ENCODE measurements at regions not wholly inside any gene's neighbourhood (a gene's known extent, or its start where the extent isn't known, plus 50 kb on each side); places are given as distances from the start of the nearest gene placed in this dataset.

- no peak overlapping the region for H3K27ac ChIP-seq (ENCODE audit: insufficient read depth, low read length, poor library complexity, severe bottlenecking)
- Mint-ChIP-seq H3K36me3 (no peaks in the 10 kb centered on the region), H3K27me3 (no peaks in the 10 kb centered on the region), H3K27ac (no peak overlapping the region), H3K4me1 (no peaks in the 10 kb centered on the region), H3K4me3 (no peak overlapping the region), H3K9me3 (peaks cover 0 to 11% (median 0%) of the 10 kb centered on the region in 7 donors)
- no peaks in the 10 kb centered on the region for H3K9me3 ChIP-seq (ENCODE audit: control insufficient read depth in 2 of 2, low read length in 2 of 2)
- no peaks in the 10 kb centered on the region for H3K4me1 ChIP-seq (ENCODE audit: control insufficient read depth, insufficient read depth, low read length, poor library complexity, severe bottlenecking)
- ATAC-seq (ENCODE audit: low read depth in 2 of 2) = no peak
- DNase-seq = no peak
- H3K27me3 ChIP-seq (ENCODE audit: control insufficient read depth, insufficient read depth, low read length) = no peaks in the 10 kb centered on the region
- no peak overlapping the region for H3K4me3 ChIP-seq (ENCODE audit: low read depth, low read length)
- no peaks in the 10 kb centered on the region for H3K36me3 ChIP-seq (ENCODE audit: control insufficient read depth, insufficient read depth, low read length)
Measured at GRCh38 chr6:85023721-85024120, 259.3 kb upstream of the TBX18 start.

DNA sequence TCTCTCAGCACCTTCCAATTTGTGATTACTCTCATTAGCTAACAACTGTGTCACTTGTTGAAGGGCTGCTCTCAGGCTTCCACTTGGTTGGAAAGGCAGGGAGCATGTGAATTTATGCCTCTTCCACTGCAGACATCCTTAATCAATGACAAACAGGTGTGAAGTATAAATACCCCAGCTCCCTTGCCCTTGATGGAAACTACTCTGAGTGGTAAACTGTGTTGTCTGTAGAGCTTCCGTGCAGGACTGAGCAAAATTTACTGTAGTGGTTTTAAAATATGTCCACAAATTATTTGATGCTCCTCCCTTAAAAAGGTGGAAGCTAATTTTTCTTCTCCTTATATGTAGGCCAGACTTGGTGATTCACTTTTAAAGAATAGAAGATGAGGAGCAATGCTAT lies 253.0 kb upstream of the TBX18 start:
- H3K4me1 ChIP-seq (ENCODE audit: control insufficient read depth, insufficient read depth, low read length, poor library complexity, severe bottlenecking) = no peaks in the 10 kb centered on the region
- Mint-ChIP-seq H3K4me1 (no peaks in the 10 kb centered on the region), H3K27me3 (no peaks in the 10 kb centered on the region), H3K36me3 (no peaks in the 10 kb centered on the region), H3K27ac (no peak overlapping the region), H3K9me3 (peaks cover 0 to 6% (median 2%) of the 10 kb centered on the region in 7 donors), H3K4me3 (no peak overlapping the region)
- no peaks in the 10 kb centered on the region for H3K27me3 ChIP-seq (ENCODE audit: control insufficient read depth, insufficient read depth, low read length)
- H3K36me3 ChIP-seq (ENCODE audit: control insufficient read depth, insufficient read depth, low read length) = no peaks in the 10 kb centered on the region
- H3K27ac ChIP-seq (ENCODE audit: insufficient read depth, low read length, poor library complexity, severe bottlenecking) = no peak overlapping the region
- H3K9me3 ChIP-seq (ENCODE audit: control insufficient read depth in 2 of 2, low read length in 2 of 2) = no peaks in the 10 kb centered on the region
- no peak for ATAC-seq (ENCODE audit: low read depth in 2 of 2)
- DNase-seq = no peak
- no peak overlapping the region for H3K4me3 ChIP-seq (ENCODE audit: low read depth, low read length)

DNA sequence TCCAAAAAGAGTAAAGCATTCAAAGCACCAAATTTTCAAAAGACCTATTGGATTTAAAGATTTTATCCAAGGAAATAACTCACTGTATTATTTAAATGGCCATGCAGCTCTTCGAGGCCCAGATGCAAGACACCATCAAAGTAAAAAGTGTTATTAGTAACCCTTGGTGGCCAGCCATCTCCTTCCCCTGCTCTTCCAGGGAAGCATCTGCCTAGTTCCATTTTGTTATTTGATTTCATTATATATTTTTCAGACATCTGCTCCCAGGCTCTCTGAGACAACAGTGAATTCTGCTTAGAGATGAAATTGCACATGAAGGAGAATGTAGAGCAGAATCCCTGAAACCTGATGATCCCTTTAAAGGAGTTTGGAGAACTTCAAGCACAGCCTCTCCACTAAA lies 252.3 kb upstream of the TBX18 start:
- Histone ChIP-seq H3K27ac (ENCODE audit: insufficient read depth, low read length, poor library complexity, severe bottlenecking) (no peak overlapping the region), H3K27me3 (ENCODE audit: control insufficient read depth, insufficient read depth, low read length) (no peaks in the 10 kb centered on the region), H3K4me1 (ENCODE audit: control insufficient read depth, insufficient read depth, low read length, poor library complexity, severe bottlenecking) (no peaks in the 10 kb centered on the region), H3K9me3 (ENCODE audit: control insufficient read depth in 2 of 2, low read length in 2 of 2) (no peaks in the 10 kb centered on the region), H3K36me3 (ENCODE audit: control insufficient read depth, insufficient read depth, low read length) (no peaks in the 10 kb centered on the region), H3K4me3 (ENCODE audit: low read depth, low read length) (no peak overlapping the region)
- Mint-ChIP-seq H3K36me3 (no peaks in the 10 kb centered on the region), H3K27ac (no peak overlapping the region), H3K4me3 (no peak overlapping the region), H3K9me3 (peaks cover 0 to 5% (median 2%) of the 10 kb centered on the region in 7 donors), H3K27me3 (no peaks in the 10 kb centered on the region), H3K4me1 (no peaks in the 10 kb centered on the region)
- DNase-seq (no peak), ATAC-seq (ENCODE audit: low read depth in 2 of 2) (no peak)

- no peak overlapping the region for H3K27ac Mint-ChIP-seq
- DNase-seq = peak in 1 of 3 donors; percentile 1
Measured at GRCh38 chr6:85015396-85015990, 251.1 kb upstream of the TBX18 start.

DNA sequence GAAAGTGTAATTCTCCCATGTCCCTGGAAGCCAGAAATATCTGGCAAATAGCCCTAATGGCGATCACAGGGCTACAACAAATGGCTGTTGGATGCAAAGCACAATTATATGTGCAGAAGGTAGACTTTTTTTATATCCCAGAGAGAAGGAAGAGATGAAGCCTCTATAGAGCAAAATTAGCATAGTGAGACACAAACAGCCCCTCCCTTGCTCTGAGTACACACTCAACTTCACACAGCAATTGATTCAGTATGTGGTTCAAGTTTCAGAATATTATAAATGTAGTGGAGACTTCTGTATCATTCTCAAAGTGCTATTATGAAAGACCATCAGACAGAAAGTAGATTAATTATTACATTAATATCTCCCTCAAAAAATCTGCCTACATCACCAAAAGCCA lies 246.5 kb upstream of the TBX18 start:
- H3K9me3 ChIP-seq (ENCODE audit: control insufficient read depth in 2 of 2, low read length in 2 of 2) = no peaks in the 10 kb centered on the region
- H3K4me1 Mint-ChIP-seq = no peaks in the 10 kb centered on the region
- no peaks in the 10 kb centered on the region for H3K27me3 Mint-ChIP-seq
- H3K4me1 ChIP-seq (ENCODE audit: control insufficient read depth, insufficient read depth, low read length, poor library complexity, severe bottlenecking) = no peaks in the 10 kb centered on the region
- no peaks in the 10 kb centered on the region for H3K36me3 ChIP-seq (ENCODE audit: control insufficient read depth, insufficient read depth, low read length)
- H3K4me3 Mint-ChIP-seq = peak overlapping the region in 1 of 4 donors; percentile 43
- no peaks in the 10 kb centered on the region for H3K36me3 Mint-ChIP-seq
- no peak overlapping the region for H3K27ac ChIP-seq (ENCODE audit: insufficient read depth, low read length, poor library complexity, severe bottlenecking)
- H3K27me3 ChIP-seq (ENCODE audit: control insufficient read depth, insufficient read depth, low read length) = no peaks in the 10 kb centered on the region
- peaks cover 0 to 11% (median 4%) of the 10 kb centered on the region in 7 donors for H3K9me3 Mint-ChIP-seq
- no peak for DNase-seq
- no peak for ATAC-seq (ENCODE audit: low read depth in 2 of 2)
- no peak overlapping the region for H3K27ac Mint-ChIP-seq
- H3K4me3 ChIP-seq (ENCODE audit: low read depth, low read length) = no peak overlapping the region

More at GRCh38 chr6:85015396-85015990, 251.1 kb upstream of the TBX18 start:
- Mint-ChIP-seq H3K27me3 (no peaks in the 10 kb centered on the region), H3K36me3 (no peaks in the 10 kb centered on the region), H3K9me3 (peaks cover 0 to 9% (median 2%) of the 10 kb centered on the region in 7 donors), H3K4me3 (no peak overlapping the region), H3K4me1 (no peaks in the 10 kb centered on the region)
- Histone ChIP-seq H3K9me3 (ENCODE audit: control insufficient read depth in 2 of 2, low read length in 2 of 2) (no peaks in the 10 kb centered on the region), H3K4me1 (ENCODE audit: control insufficient read depth, insufficient read depth, low read length, poor library complexity, severe bottlenecking) (no peaks in the 10 kb centered on the region), H3K27ac (ENCODE audit: insufficient read depth, low read length, poor library complexity, severe bottlenecking) (no peak overlapping the region), H3K4me3 (ENCODE audit: low read depth, low read length) (no peak overlapping the region), H3K36me3 (ENCODE audit: control insufficient read depth, insufficient read depth, low read length) (no peaks in the 10 kb centered on the region), H3K27me3 (ENCODE audit: control insufficient read depth, insufficient read depth, low read length) (no peaks in the 10 kb centered on the region)
- no peak for ATAC-seq (ENCODE audit: low read depth in 2 of 2)

GRCh38 chr6:85008296-85009009 lies 244.1 kb upstream of the TBX18 start:
- H3K36me3 Mint-ChIP-seq = no peaks in the 10 kb centered on the region
- H3K27me3 Mint-ChIP-seq = no peaks in the 10 kb centered on the region
- H3K27ac Mint-ChIP-seq = no peak overlapping the region
- H3K36me3 ChIP-seq (ENCODE audit: control insufficient read depth, insufficient read depth, low read length) = no peaks in the 10 kb centered on the region
- H3K27ac ChIP-seq (ENCODE audit: insufficient read depth, low read length, poor library complexity, severe bottlenecking) = no peak overlapping the region
- ATAC-seq (ENCODE audit: low read depth in 2 of 2) (no peak), DNase-seq (no peak)
- H3K27me3 ChIP-seq (ENCODE audit: control insufficient read depth, insufficient read depth, low read length) = no peaks in the 10 kb centered on the region
- peaks cover 0 to 10% (median 2%) of the 10 kb centered on the region in 7 donors for H3K9me3 Mint-ChIP-seq
- no peak overlapping the region for H3K4me3 Mint-ChIP-seq
- H3K4me3 ChIP-seq (ENCODE audit: low read depth, low read length) = no peak overlapping the region
- no peaks in the 10 kb centered on the region for H3K9me3 ChIP-seq (ENCODE audit: control insufficient read depth in 2 of 2, low read length in 2 of 2)
- no peaks in the 10 kb centered on the region for H3K4me1 Mint-ChIP-seq
- H3K4me1 ChIP-seq (ENCODE audit: control insufficient read depth, insufficient read depth, low read length, poor library complexity, severe bottlenecking) = no peaks in the 10 kb centered on the region

- no peaks in the 10 kb centered on the region for H3K27me3 ChIP-seq (ENCODE audit: control insufficient read depth, insufficient read depth, low read length)
- no peak overlapping the region for H3K4me3 Mint-ChIP-seq
- H3K36me3 ChIP-seq (ENCODE audit: control insufficient read depth, insufficient read depth, low read length) = no peaks in the 10 kb centered on the region
- no peak overlapping the region for H3K27ac ChIP-seq (ENCODE audit: insufficient read depth, low read length, poor library complexity, severe bottlenecking)
- DNase-seq (no peak), ATAC-seq (ENCODE audit: low read depth in 2 of 2) (no peak)
- no peaks in the 10 kb centered on the region for H3K27me3 Mint-ChIP-seq
- H3K27ac Mint-ChIP-seq = no peak overlapping the region
- H3K4me1 Mint-ChIP-seq = no peaks in the 10 kb centered on the region
- no peaks in the 10 kb centered on the region for H3K4me1 ChIP-seq (ENCODE audit: control insufficient read depth, insufficient read depth, low read length, poor library complexity, severe bottlenecking)
- no peak overlapping the region for H3K4me3 ChIP-seq (ENCODE audit: low read depth, low read length)
- no peaks in the 10 kb centered on the region for H3K36me3 Mint-ChIP-seq
- H3K9me3 ChIP-seq (ENCODE audit: control insufficient read depth in 2 of 2, low read length in 2 of 2) = no peaks in the 10 kb centered on the region
- H3K9me3 Mint-ChIP-seq = peaks cover 0 to 8% (median 2%) of the 10 kb centered on the region in 7 donors
Measured at GRCh38 chr6:85006362-85006761, 242.0 kb upstream of the TBX18 start.

DNA sequence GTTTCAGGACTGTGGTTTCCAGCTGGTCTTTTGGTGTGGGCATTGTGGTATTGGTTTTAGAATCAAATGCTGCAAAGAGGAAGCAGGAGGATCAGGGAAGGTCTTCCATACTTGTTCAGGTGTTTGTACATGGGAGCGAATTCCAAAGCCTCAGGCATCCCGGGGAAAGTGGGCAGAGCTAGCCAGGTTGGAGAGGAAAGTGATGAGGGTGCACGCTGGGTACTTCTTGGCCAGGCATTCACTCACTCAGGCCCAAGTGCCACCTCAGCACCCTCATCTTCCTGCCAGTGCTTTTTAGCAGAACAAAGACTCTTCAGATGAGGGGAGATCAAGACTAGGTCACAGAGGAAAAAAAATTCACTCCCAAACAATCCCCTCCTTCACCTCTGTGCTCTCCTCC lies 241.1 kb upstream of the TBX18 start:
- no peak overlapping the region for H3K27ac ChIP-seq (ENCODE audit: insufficient read depth, low read length, poor library complexity, severe bottlenecking)
- no peaks in the 10 kb centered on the region for H3K4me1 ChIP-seq (ENCODE audit: control insufficient read depth, insufficient read depth, low read length, poor library complexity, severe bottlenecking)
- no peaks in the 10 kb centered on the region for H3K27me3 ChIP-seq (ENCODE audit: control insufficient read depth, insufficient read depth, low read length)
- no peaks in the 10 kb centered on the region for H3K36me3 ChIP-seq (ENCODE audit: control insufficient read depth, insufficient read depth, low read length)
- Mint-ChIP-seq H3K27ac (no peak overlapping the region), H3K4me1 (no peaks in the 10 kb centered on the region), H3K36me3 (no peaks in the 10 kb centered on the region), H3K27me3 (no peaks in the 10 kb centered on the region), H3K9me3 (peaks cover 0 to 8% (median 2%) of the 10 kb centered on the region in 7 donors), H3K4me3 (no peak overlapping the region)
- DNase-seq (no peak), ATAC-seq (ENCODE audit: low read depth in 2 of 2) (no peak)
- H3K4me3 ChIP-seq (ENCODE audit: low read depth, low read length) = no peak overlapping the region
- H3K9me3 ChIP-seq (ENCODE audit: control insufficient read depth in 2 of 2, low read length in 2 of 2) = no peaks in the 10 kb centered on the region

Measured in CD4-positive, CD25-positive, alpha-beta regulatory T cell (primary cell).